ENCODE measurements at regions not wholly inside any gene's neighbourhood (a gene's known extent, or its start where the extent isn't known, plus 50 kb on each side); places are given as distances from the start of the nearest gene placed in this dataset.

DNA sequence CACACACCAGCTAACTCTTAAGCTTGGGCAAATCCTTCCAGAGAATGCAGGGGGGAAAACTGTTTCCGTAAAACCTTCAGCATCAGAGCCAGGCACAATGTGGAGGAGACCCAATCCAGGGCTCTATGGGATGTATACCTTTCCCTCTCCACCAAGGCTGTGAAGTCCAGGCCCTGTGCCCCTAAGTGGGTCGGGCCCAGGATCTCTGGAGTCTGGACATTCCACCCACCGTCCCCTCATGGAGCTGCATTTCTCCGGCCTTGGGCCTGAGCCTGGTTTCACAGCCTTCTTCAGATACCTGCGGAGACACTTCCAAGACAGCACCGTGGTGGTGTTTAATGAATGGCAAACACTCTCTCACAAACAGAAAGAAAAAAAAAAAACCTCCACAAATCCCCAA, 186.2 kb downstream of the URI1 start:
- BruUV-seq (replicated peaks), result no TSS peak
- Histone ChIP-seq H3K4me1 (ENCODE audit: control insufficient read depth, insufficient read depth, low read length) (no peaks in the 10 kb centered on the region), H3K27ac (ENCODE audit: control insufficient read depth, insufficient read depth) (no peak overlapping the region), H4K20me1 (ENCODE audit: control insufficient read depth, insufficient read depth) (no peaks in the 10 kb centered on the region), H2AFZ (ENCODE audit: control insufficient read depth, low read depth, low read length) (no peak overlapping the region), H3K4me3 (no peak overlapping the region), H3K27me3 (replicated peaks in 1 of 2; ENCODE audit: control insufficient read depth in 2 of 2, insufficient read depth in 2 of 2, low read length in 1 of 2) (no peaks in the 10 kb centered on the region), H3K9me3 (replicated peaks; ENCODE audit: control insufficient read depth, insufficient read depth, low read length) (no peaks in the 10 kb centered on the region), H3K36me3 (ENCODE audit: control insufficient read depth in 2 of 2, insufficient read depth in 2 of 2, low read length in 1 of 2) (no peaks in the 10 kb centered on the region), H3K9ac (ENCODE audit: control insufficient read depth, insufficient read depth, low read length) (no peak overlapping the region), H3K79me2 (ENCODE audit: control insufficient read depth, insufficient read depth, low read length) (no peaks in the 10 kb centered on the region), H3K4me2 (ENCODE audit: control insufficient read depth, insufficient read depth) (no peak overlapping the region)
- in situ Hi-C loops (cut with MboI) (no loop called here), intact Hi-C loops (cut with micrococcal nuclease; ENCODE audit: unreplicated experiment) (no loop called here)
- no peak for ATAC-seq
- ChIA-PET CTCF (no interaction called here), POLR2A (no interaction called here), RAD21 (ENCODE audit: unreplicated experiment) (no interaction called here), SMC1A (ENCODE audit: uncharacterized antibody, unreplicated experiment) (no interaction called here)
- WGBS (ENCODE audit: insufficient coverage, insufficient replicate concordance, low lambda C conversion rate, missing lambda C conversion rate), result 38% methylated on average over 6 of the region's 6 CpGs
- DNase-seq (ENCODE audit: low read depth, low spot score), result no peak
- FAIRE-seq, result no peak
- no peak for TF ChIP-seq NRF1 (conservative IDR thresholded peaks at IDR 0.05; ENCODE audit: low read depth, low read length)
- no peak for TF ChIP-seq RUNX3 (IDR thresholded peaks at IDR 0.05; ENCODE audit: low read length)
- no peak for TF ChIP-seq GABPA (IDR thresholded peaks at IDR 0.05; ENCODE audit: low read depth)
- TF ChIP-seq, protein P1, sequence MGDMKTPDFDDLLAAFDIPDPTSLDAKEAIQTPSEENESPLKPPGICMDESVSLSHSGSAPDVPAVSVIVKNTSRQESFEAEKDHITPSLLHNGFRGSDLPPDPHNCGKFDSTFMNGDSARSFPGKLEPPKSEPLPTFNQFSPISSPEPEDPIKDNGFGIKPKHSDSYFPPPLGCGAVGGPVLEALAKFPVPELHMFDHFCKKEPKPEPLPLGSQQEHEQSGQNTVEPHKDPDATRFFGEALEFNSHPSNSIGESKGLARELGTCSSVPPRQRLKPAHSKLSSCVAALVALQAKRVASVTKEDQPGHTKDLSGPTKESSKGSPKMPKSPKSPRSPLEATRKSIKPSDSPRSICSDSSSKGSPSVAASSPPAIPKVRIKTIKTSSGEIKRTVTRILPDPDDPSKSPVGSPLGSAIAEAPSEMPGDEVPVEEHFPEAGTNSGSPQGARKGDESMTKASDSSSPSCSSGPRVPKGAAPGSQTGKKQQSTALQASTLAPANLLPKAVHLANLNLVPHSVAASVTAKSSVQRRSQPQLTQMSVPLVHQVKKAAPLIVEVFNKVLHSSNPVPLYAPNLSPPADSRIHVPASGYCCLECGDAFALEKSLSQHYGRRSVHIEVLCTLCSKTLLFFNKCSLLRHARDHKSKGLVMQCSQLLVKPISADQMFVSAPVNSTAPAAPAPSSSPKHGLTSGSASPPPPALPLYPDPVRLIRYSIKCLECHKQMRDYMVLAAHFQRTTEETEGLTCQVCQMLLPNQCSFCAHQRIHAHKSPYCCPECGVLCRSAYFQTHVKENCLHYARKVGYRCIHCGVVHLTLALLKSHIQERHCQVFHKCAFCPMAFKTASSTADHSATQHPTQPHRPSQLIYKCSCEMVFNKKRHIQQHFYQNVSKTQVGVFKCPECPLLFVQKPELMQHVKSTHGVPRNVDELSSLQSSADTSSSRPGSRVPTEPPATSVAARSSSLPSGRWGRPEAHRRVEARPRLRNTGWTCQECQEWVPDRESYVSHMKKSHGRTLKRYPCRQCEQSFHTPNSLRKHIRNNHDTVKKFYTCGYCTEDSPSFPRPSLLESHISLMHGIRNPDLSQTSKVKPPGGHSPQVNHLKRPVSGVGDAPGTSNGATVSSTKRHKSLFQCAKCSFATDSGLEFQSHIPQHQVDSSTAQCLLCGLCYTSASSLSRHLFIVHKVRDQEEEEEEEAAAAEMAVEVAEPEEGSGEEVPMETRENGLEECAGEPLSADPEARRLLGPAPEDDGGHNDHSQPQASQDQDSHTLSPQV (IDR thresholded peaks at IDR 0.05), result no peak
- TF ChIP-seq, protein P2, sequence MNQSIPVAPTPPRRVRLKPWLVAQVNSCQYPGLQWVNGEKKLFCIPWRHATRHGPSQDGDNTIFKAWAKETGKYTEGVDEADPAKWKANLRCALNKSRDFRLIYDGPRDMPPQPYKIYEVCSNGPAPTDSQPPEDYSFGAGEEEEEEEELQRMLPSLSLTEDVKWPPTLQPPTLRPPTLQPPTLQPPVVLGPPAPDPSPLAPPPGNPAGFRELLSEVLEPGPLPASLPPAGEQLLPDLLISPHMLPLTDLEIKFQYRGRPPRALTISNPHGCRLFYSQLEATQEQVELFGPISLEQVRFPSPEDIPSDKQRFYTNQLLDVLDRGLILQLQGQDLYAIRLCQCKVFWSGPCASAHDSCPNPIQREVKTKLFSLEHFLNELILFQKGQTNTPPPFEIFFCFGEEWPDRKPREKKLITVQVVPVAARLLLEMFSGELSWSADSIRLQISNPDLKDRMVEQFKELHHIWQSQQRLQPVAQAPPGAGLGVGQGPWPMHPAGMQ (IDR thresholded peaks at IDR 0.05; ENCODE audit: borderline replicate concordance), result no peak
- TF ChIP-seq ESRRA (IDR thresholded peaks at IDR 0.05; ENCODE audit: low read length), result no peak
- TF ChIP-seq, protein P3, sequence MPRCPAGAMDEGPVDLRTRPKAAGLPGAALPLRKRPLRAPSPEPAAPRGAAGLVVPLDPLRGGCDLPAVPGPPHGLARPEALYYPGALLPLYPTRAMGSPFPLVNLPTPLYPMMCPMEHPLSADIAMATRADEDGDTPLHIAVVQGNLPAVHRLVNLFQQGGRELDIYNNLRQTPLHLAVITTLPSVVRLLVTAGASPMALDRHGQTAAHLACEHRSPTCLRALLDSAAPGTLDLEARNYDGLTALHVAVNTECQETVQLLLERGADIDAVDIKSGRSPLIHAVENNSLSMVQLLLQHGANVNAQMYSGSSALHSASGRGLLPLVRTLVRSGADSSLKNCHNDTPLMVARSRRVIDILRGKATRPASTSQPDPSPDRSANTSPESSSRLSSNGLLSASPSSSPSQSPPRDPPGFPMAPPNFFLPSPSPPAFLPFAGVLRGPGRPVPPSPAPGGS (IDR thresholded peaks at IDR 0.05; ENCODE audit: borderline replicate concordance, insufficient read depth, low read depth, low read length, poor library complexity, severe bottlenecking), result no peak
- TF ChIP-seq, protein P4, sequence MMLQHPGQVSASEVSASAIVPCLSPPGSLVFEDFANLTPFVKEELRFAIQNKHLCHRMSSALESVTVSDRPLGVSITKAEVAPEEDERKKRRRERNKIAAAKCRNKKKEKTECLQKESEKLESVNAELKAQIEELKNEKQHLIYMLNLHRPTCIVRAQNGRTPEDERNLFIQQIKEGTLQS (IDR thresholded peaks at IDR 0.05; ENCODE audit: borderline replicate concordance, extremely low read depth, low read depth, low read length), result no peak
- no peak for TF ChIP-seq TARDBP (IDR thresholded peaks at IDR 0.05; ENCODE audit: borderline replicate concordance)
